Sigmoid colon (tissue), 4 donors: ENCODE measurements at regions not wholly inside any gene's neighbourhood (a gene's known extent, or its start where the extent isn't known, plus 50 kb on each side); places are given as distances from the start of the nearest gene placed in this dataset.

Experiments
- POLR2A ChIP-seq, 2 donors: fragments of 450-650 bp; IDR thresholded peaks; one replicate each; pipeline ENCODE4 v1.6.1; 2016; ENCODE audit warnings: antibody characterized with exemption in 2 of 2, mild to moderate bottlenecking in 2 of 2, moderate library complexity in 2 of 2
- POLR2AphosphoS5 ChIP-seq, 4 donors: sonication (generic); formaldehyde crosslinking; IDR thresholded peaks; one replicate each; pipeline ENCODE4 v1.6.1; 2017; ENCODE audit warnings: antibody characterized with exemption in 4 of 4
- TF ChIP-seq, protein P1 (sequence below), 4 experiments: fragments of 450-650 bp in 3 of 4; fragments of 200-600 bp in 1 of 4; IDR thresholded peaks; one replicate each; pipeline ENCODE4 v1.5.1; 2016 to 2019; ENCODE audit warnings: antibody characterized with exemption in 4 of 4, mild to moderate bottlenecking in 3 of 4, moderate library complexity in 2 of 4

DNA sequence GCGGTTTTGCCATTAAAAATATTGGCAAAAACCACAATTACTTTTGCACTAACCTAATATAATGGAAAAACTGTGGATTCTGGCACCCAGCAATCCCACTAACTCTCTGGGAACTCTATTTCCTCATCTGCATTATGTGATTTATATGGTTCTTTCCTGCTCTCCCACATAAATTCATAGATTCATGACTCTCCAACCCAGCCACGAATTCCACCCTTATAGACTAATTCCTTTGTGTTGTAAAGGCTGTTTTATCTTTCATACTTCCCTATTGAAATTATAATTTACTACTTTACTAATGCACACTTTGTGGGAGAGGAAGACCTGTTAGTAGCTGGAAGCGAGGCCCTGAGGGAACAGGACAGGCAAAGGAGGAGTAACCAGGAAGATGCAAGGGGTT, 88.4 kb upstream of the GNAO1 start:
- TF ChIP-seq, protein P1, sequence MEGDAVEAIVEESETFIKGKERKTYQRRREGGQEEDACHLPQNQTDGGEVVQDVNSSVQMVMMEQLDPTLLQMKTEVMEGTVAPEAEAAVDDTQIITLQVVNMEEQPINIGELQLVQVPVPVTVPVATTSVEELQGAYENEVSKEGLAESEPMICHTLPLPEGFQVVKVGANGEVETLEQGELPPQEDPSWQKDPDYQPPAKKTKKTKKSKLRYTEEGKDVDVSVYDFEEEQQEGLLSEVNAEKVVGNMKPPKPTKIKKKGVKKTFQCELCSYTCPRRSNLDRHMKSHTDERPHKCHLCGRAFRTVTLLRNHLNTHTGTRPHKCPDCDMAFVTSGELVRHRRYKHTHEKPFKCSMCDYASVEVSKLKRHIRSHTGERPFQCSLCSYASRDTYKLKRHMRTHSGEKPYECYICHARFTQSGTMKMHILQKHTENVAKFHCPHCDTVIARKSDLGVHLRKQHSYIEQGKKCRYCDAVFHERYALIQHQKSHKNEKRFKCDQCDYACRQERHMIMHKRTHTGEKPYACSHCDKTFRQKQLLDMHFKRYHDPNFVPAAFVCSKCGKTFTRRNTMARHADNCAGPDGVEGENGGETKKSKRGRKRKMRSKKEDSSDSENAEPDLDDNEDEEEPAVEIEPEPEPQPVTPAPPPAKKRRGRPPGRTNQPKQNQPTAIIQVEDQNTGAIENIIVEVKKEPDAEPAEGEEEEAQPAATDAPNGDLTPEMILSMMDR (IDR thresholded peaks at IDR 0.05), result no peak
- no peak for TF ChIP-seq POLR2A (IDR thresholded peaks at IDR 0.05)
- no peak for TF ChIP-seq POLR2AphosphoS5 (IDR thresholded peaks at IDR 0.05)
